ENCODE measurements at regions not wholly inside any gene's neighbourhood (a gene's known extent, or its start where the extent isn't known, plus 50 kb on each side); places are given as distances from the start of the nearest gene placed in this dataset.

DNA sequence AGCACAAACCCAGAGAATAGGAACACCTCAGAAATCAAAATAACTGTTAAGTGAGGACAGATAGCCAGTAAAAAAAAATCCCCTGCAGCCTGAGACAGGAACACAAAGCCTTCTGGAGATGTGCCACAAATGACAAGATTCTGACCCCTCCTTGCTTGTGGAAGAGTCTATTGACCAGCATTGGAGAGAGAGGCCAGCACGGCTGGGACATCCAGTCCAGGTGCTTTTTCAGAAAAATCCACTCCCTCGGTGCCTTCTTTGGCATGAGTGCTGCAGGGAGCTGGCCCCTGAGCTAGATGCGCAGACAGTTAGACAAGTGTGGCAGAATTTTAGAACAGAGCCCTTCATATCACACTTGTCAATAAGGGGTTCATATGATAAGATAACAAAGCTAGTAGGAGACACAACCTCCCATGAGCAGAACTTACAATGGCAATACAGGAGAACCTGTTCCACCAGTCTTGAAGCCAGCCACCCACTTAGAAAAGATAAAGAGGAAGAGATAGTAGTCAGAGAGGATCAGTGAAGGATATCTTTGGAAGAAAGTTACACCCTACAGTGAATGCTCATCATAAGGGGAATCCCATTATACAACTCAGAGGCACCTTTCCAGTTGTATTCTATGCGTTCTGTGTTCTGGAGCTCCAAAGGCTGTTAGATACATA is 298.4 kb downstream of the TLE1 start:
- H3K4ac ChIP-seq (ENCODE audit: low read depth, low read length) = no peak overlapping the region
- Mint-ChIP-seq H3K4me1 (peaks cover 6 to 12% of the 10 kb centered on the region in 2 experiments; a peak in 3 of 4 replicates), H3K4me3 (no peak overlapping the region), H3K36me3 (ENCODE audit: insufficient read depth in 1 of 3, low read depth in 3 of 3) (peaks cover 0 to 2% (median 0%) of the 10 kb centered on the region in 3 experiments; a peak in 1 of 7 replicates), H3K27me3 (ENCODE audit: low read depth) (no peaks in the 10 kb centered on the region; the same call in 1 of the 2 replicates), H3K9me3 (no peaks in the 10 kb centered on the region), H3K27ac (no peak overlapping the region)
- no peak overlapping the region for H3K9ac ChIP-seq (ENCODE audit: extremely low read depth, insufficient read length, low read length)
- H2BK15ac ChIP-seq (ENCODE audit: low read depth, low read length) = no peak overlapping the region
- TF ChIP-seq, protein P1, sequence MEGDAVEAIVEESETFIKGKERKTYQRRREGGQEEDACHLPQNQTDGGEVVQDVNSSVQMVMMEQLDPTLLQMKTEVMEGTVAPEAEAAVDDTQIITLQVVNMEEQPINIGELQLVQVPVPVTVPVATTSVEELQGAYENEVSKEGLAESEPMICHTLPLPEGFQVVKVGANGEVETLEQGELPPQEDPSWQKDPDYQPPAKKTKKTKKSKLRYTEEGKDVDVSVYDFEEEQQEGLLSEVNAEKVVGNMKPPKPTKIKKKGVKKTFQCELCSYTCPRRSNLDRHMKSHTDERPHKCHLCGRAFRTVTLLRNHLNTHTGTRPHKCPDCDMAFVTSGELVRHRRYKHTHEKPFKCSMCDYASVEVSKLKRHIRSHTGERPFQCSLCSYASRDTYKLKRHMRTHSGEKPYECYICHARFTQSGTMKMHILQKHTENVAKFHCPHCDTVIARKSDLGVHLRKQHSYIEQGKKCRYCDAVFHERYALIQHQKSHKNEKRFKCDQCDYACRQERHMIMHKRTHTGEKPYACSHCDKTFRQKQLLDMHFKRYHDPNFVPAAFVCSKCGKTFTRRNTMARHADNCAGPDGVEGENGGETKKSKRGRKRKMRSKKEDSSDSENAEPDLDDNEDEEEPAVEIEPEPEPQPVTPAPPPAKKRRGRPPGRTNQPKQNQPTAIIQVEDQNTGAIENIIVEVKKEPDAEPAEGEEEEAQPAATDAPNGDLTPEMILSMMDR (conservative IDR thresholded peaks at IDR 0.05) = no peak
- no peak for DNase-seq
- H3K4me2 ChIP-seq (ENCODE audit: insufficient read depth, insufficient read length, low read length) = no peak overlapping the region
- H3K18ac ChIP-seq (ENCODE audit: insufficient read length, low read depth, low read length) = no peak overlapping the region
- H3K56ac ChIP-seq (ENCODE audit: insufficient read length, low read depth, low read length) = no peak overlapping the region
- H2BK12ac ChIP-seq (ENCODE audit: insufficient read length, low read depth, low read length) = no peak overlapping the region
- no peak overlapping the region for H2AK5ac ChIP-seq (ENCODE audit: insufficient read length, low read length)
- no peaks in the 10 kb centered on the region for H3K9me3 ChIP-seq (ENCODE audit: control insufficient read depth, low read depth, low read length)
- H3K27me3 ChIP-seq (ENCODE audit: insufficient read depth, low read length) = no peaks in the 10 kb centered on the region
- H3K79me2 ChIP-seq (ENCODE audit: insufficient read depth, low read length) = no peaks in the 10 kb centered on the region
- H4K20me1 ChIP-seq (ENCODE audit: control insufficient read depth, insufficient read depth, insufficient read length) = no peaks in the 10 kb centered on the region
- no peak overlapping the region for H2AFZ ChIP-seq (ENCODE audit: low read length)
- H3K23ac ChIP-seq (ENCODE audit: insufficient read length, low read depth, low read length) = no peak overlapping the region
- no peak overlapping the region for H3K14ac ChIP-seq (ENCODE audit: insufficient read depth, low read length)
- no peak overlapping the region for H3K27ac ChIP-seq (ENCODE audit: insufficient read length, low read depth, low read length)
- no peak overlapping the region for H4K91ac ChIP-seq (ENCODE audit: insufficient read length, low read depth, low read length)
- no peak overlapping the region for H2BK20ac ChIP-seq (ENCODE audit: low read depth, low read length, poor library complexity, severe bottlenecking)
- H4K8ac ChIP-seq (replicated peaks; ENCODE audit: insufficient read length, low read depth, low read length) = no peak overlapping the region
- H2BK5ac ChIP-seq (ENCODE audit: insufficient read length, low read length) = no peak overlapping the region
- WGBS (ENCODE audit: extremely low coverage, insufficient read length, low lambda C conversion rate) = no CpG with 5 or more reads among the region's 4 CpGs
- H3K4me1 ChIP-seq (ENCODE audit: insufficient read depth, low read length) = no peaks in the 10 kb centered on the region; the same call in 1 of the 2 replicates
- no peak overlapping the region for H3T11ph ChIP-seq (ENCODE audit: low read length)
- H2BK120ac ChIP-seq (ENCODE audit: low read depth, low read length, poor library complexity, severe bottlenecking) = no peak overlapping the region
- H3K23me2 ChIP-seq (ENCODE audit: insufficient read length, low read depth, low read length, poor library complexity, severe bottlenecking) = no peaks in the 10 kb centered on the region
- H4K5ac ChIP-seq (ENCODE audit: insufficient read length, low read depth, low read length) = no peak overlapping the region
- H3K79me1 ChIP-seq (ENCODE audit: insufficient read depth, low read depth, low read length, poor library complexity, severe bottlenecking) = no peaks in the 10 kb centered on the region

Data from H9 (cell line).